ENCODE measurements at regions not wholly inside any gene's neighbourhood (a gene's known extent, or its start where the extent isn't known, plus 50 kb on each side); places are given as distances from the start of the nearest gene placed in this dataset.

DNA sequence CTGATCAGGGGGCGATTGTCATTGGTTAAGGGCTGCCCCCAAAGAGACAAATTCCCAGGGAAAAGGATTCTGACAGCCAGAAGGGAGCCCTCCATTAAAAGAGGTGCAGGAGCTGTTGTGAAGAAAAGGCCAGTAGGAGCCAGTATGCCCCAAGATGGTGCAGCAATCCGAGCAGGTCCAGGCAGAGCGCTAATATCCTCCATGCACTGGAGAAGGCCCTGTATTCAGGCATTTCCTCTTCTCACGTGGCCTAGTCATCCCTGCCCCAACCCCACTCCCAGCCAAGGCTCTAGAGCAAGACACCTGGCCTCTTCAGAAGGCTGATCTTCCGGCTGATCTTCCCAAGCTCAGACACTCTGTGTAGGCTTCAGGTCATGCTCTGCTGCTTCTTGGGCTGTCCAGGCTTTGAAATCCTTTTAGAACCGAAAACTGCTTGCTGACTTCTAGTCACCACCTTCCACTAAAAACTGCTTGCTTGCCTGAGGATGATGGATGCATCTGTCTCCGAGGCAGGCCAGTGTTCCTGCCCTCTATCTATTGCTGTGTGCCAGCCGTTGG lies 77.4 kb downstream of the CYP26A1 start:
- no peak for TF ChIP-seq POLR2AphosphoS5 (IDR thresholded peaks at IDR 0.05; ENCODE audit: borderline replicate concordance, low read depth, low read length)
- no peak for TF ChIP-seq EZH2 (IDR thresholded peaks at IDR 0.05)
- no peak for TF ChIP-seq FOXP2 (optimal IDR thresholded peaks at IDR 0.05; ENCODE audit: control extremely low read depth, extremely low read length, insufficient read depth)
